HCT116 (cell line): ENCODE measurements at regions not wholly inside any gene's neighbourhood (a gene's known extent, or its start where the extent isn't known, plus 50 kb on each side); places are given as distances from the start of the nearest gene placed in this dataset.
A peak's percentile ranks its signal among the peaks of the same experiment; 100 is the strongest.
"Not testable (repeated sequence)": the region's sequence is repeated elsewhere in the genome, so short reads cannot be mapped to it uniquely, and the experiment has no call there.

Experiments
- ATAC-seq: fragments of 200-7000 bp; cut with Tn5 transposase; 2 replicates; pipeline ENCODE4 v1.9.1; 2020; ENCODE audit warnings: mild to moderate bottlenecking, moderate library complexity
- BruUV-seq: library from RNA; stranded (reverse); fragments of 400-500 nt; replicated peaks from 2 replicates; lab custom pipeline; 2021; lab: Mats Ljungman, UMichigan
- CTCF ChIA-PET: fragments of 300-600 bp; sonication (Branson Sonifier 250); formaldehyde crosslinking; loops from one replicate; lab custom pipeline; 2021; ENCODE audit warnings: antibody characterized with exemption; lab: Charles Lee
- POLR2A ChIA-PET: fragments of 300-600, 350-600 bp; sonication (Branson Sonifier 250); formaldehyde crosslinking; loops from one replicate; lab custom pipeline; 2021; ENCODE audit warnings: antibody characterized with exemption; lab: Charles Lee
- RAD21 ChIA-PET, 2 experiments: fragments of 300-600 bp; sonication (Branson Sonifier 250); formaldehyde crosslinking; loops; one replicate each; lab custom pipeline; 2023; ENCODE audit warnings: low total read pairs in 2 of 2; ENCODE audit not compliant: uncharacterized antibody in 2 of 2, unreplicated experiment in 2 of 2, low non-redundant PET in 1 of 2; lab: Charles Lee
- DNase-seq: peaks from one replicate; pipeline ENCODE4 v3.0.0-alpha.2; 2010; ENCODE audit warnings: low read depth, low spot score
- H2AFZ ChIP-seq: fragments of 200-600 bp; shearing (Covaris generic), sonication (generic); 2 replicates; pipeline ENCODE4 v1.6.1; 2017; ENCODE audit warnings: low read depth, mixed run types, mixed read lengths, antibody characterized with exemption, low read length; ENCODE audit not compliant: poor library complexity, severe bottlenecking
- H3K27ac ChIP-seq: 2 replicates; pipeline ENCODE4 v1.5.1; 2012; ENCODE audit warnings: low read depth, low read length
- H3K27me3 ChIP-seq: fragments of 200-600 bp; sonication (generic); 2 replicates; pipeline ENCODE4 v1.6.1; 2016; ENCODE audit warnings: mixed run types, low read length, mixed read lengths; ENCODE audit not compliant: insufficient read depth
- H3K36me3 ChIP-seq, 2 experiments: fragments of 200-500 bp in 1 of 2; fragments of 200-600 bp in 1 of 2; sonication (Bioruptor generic) in 1 of 2; sonication (generic) in 1 of 2; 2 replicates each; pipeline versions ENCODE4 v1.5.1 to v1.6.1; 2014 to 2016; ENCODE audit warnings: low read length in 2 of 2, inconsistent platforms in 1 of 2, mixed read lengths in 1 of 2, mixed run types in 1 of 2; ENCODE audit not compliant: insufficient read depth in 2 of 2, control insufficient read depth in 1 of 2
- H3K4me1 ChIP-seq, 2 experiments: fragments of 200-600 bp in 1 of 2; sonication (generic) in 1 of 2; 2 replicates each; pipeline versions ENCODE4 v1.5.1 to v1.6.1; 2012 to 2017; ENCODE audit warnings: low read length in 2 of 2, inconsistent platforms in 1 of 2, mild to moderate bottlenecking in 1 of 2, mixed read lengths in 1 of 2, mixed run types in 1 of 2, moderate library complexity in 1 of 2; ENCODE audit not compliant: insufficient read depth in 2 of 2, control insufficient read depth in 1 of 2
- H3K4me2 ChIP-seq: fragments of 200-600 bp; sonication (generic); 2 replicates; pipeline ENCODE4 v1.6.1; 2017; ENCODE audit warnings: mixed run types, low read length, mixed read lengths
- H3K4me3 ChIP-seq, 2 experiments: fragments of 200-600 bp in 1 of 2; sonication (generic) in 1 of 2; replicated peaks in 1 of 2; 2 replicates each; pipeline ENCODE4 v1.5.1; 2011 to 2016; ENCODE audit warnings: low read length in 2 of 2, control low read depth in 1 of 2, low read depth in 1 of 2, mild to moderate bottlenecking in 1 of 2, mixed read lengths in 1 of 2, mixed run types in 1 of 2
- H3K79me2 ChIP-seq: fragments of 200-600 bp; sonication (generic); 2 replicates; pipeline ENCODE4 v1.6.1; 2017; ENCODE audit warnings: mild to moderate bottlenecking, mixed run types, low read length, moderate library complexity, mixed read lengths; ENCODE audit not compliant: insufficient read depth
- H3K9ac ChIP-seq: fragments of 200-600 bp; sonication (generic); 2 replicates; pipeline ENCODE4 v1.6.1; 2016; ENCODE audit warnings: low read length, mixed read lengths
- H3K9me2 ChIP-seq: fragments of 200-600 bp; sonication (generic), shearing (Covaris generic); 2 replicates; pipeline ENCODE4 v1.6.1; 2017; ENCODE audit warnings: mixed run types, mild to moderate bottlenecking, moderate library complexity; ENCODE audit not compliant: insufficient read depth
- H3K9me3 ChIP-seq, 2 experiments: fragments of 200-500 bp in 1 of 2; fragments of 200-600 bp in 1 of 2; sonication (Bioruptor generic) in 1 of 2; sonication (generic) in 1 of 2; 2 replicates each; pipeline ENCODE4 v1.6.1; 2014 to 2017; ENCODE audit warnings: low read length in 2 of 2, mixed read lengths in 2 of 2, inconsistent platforms in 1 of 2, low read depth in 1 of 2, mild to moderate bottlenecking in 1 of 2, mixed run types in 1 of 2, moderate library complexity in 1 of 2; ENCODE audit not compliant: control insufficient read depth in 1 of 2, insufficient read depth in 1 of 2
- H4K20me1 ChIP-seq: fragments of 200-600 bp; sonication (generic), shearing (Covaris generic); 2 replicates; pipeline ENCODE4 v1.6.1; 2017; ENCODE audit warnings: mixed run types, mild to moderate bottlenecking, moderate library complexity; ENCODE audit not compliant: insufficient read depth
- EZH2 ChIP-seq: fragments of 200-600 bp; sonication (generic); IDR thresholded peaks from 2 replicates; pipeline ENCODE4 v1.6.1; 2017; ENCODE audit warnings: antibody characterized with exemption, mixed run types
- JUND ChIP-seq: IDR thresholded peaks from 2 replicates; pipeline ENCODE4 v1.6.1; 2012
- POLR2AphosphoS5 ChIP-seq: IDR thresholded peaks from 2 replicates; pipeline ENCODE4 v1.6.1; 2011; ENCODE audit warnings: mild to moderate bottlenecking, low read depth, low read length, moderate library complexity
- RAD21 ChIP-seq: IDR thresholded peaks from 2 replicates; pipeline ENCODE4 v1.6.1; 2012; ENCODE audit warnings: low read depth, mild to moderate bottlenecking
- SIN3A ChIP-seq: IDR thresholded peaks from 2 replicates; pipeline ENCODE4 v1.6.1; 2012; ENCODE audit warnings: low read depth
- ZFX ChIP-seq: fragments of 450-650 bp; IDR thresholded peaks from 2 replicates; pipeline ENCODE4 v1.6.1; 2017
- intact Hi-C: fragments of 100-400 bp; cut with micrococcal nuclease; formaldehyde crosslinking; loops from 2 replicates; pipeline ENCODE4 v1.10.0; 2022
- TF ChIP-seq, protein P1 (sequence below), 3 experiments: fragments of 200-600 bp in 1 of 3; sonication (generic) in 1 of 3; IDR thresholded peaks in 2 of 3; conservative IDR thresholded peaks in 1 of 3; 2 replicates each; pipeline ENCODE4 v1.5.1; 2012 to 2017; ENCODE audit warnings: low read depth in 2 of 3, low read length in 2 of 3, antibody characterized with exemption in 1 of 3, borderline replicate concordance in 1 of 3, control low read depth in 1 of 3, mild to moderate bottlenecking in 1 of 3, mixed read lengths in 1 of 3, mixed run types in 1 of 3, moderate library complexity in 1 of 3; ENCODE audit not compliant: insufficient read depth in 1 of 3
- TF ChIP-seq, protein P2 (sequence below): IDR thresholded peaks from 2 replicates; pipeline ENCODE4 v1.6.1; 2012
- TF ChIP-seq, protein P3 (sequence below): IDR thresholded peaks from 2 replicates; pipeline ENCODE4 v1.6.1; 2011; ENCODE audit warnings: mild to moderate bottlenecking, low read length, moderate library complexity; ENCODE audit not compliant: insufficient replicate concordance; ENCODE audit errors: extremely low read depth
- TF ChIP-seq, protein P4 (sequence below): IDR thresholded peaks from 2 replicates; pipeline ENCODE4 v1.6.1; 2012

DNA sequence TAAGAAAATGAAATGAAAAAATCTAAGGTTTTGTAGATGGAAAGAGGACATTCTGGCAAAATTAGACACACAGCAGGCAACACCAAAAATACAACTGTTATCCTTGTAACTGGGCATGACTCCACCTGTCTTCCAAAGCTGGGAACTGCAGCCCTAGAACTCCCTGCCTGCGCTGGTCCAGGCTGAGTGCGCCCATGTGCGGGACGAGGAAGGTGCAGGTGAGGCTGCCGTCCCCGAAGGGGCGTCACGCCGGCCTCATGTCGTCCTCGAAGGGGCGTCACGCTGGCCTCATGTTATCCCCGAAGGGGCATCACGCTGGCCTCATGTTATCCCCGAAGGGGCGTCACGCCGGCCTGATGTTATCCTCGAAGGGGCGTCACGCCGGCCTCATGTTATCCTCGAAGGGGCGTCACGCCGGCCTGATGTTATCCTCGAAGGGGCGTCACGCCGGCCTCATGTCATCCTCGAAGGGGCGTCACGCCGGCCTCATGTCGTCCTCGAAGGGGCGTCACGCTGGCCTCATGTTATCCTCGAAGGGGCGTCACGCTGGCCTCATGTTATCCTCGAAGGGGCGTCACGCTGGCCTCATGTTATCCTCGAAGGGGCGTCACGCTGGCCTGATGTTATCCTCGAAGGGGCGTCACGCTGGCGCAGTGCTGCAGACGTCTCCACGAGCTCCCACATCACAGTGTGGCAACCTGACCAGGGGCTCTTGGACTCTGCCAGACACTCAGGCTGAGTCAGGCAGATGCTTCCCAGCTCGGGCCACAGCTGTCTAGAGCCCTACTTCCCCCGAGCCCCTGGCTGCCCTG, 100.3 kb upstream of the SALL3 start:
- H3K9me2 ChIP-seq, H3K9ac ChIP-seq, H3K9me3 ChIP-seq, H4K20me1 ChIP-seq, H2AFZ ChIP-seq, H3K79me2 ChIP-seq, H3K4me1 ChIP-seq, H3K27ac ChIP-seq, BruUV-seq, POLR2A ChIA-PET, H3K4me3 ChIP-seq, H3K4me2 ChIP-seq, H3K36me3 ChIP-seq: not testable (repeated sequence)
- peak; percentile 8 for DNase-seq
- intact Hi-C loops, result loop anchor here (5.0 to 10.0 kb wide), 2 partner anchors 368 to 766 kb away; no protein-coding TSS in a partner anchor
- TF ChIP-seq, protein P1, sequence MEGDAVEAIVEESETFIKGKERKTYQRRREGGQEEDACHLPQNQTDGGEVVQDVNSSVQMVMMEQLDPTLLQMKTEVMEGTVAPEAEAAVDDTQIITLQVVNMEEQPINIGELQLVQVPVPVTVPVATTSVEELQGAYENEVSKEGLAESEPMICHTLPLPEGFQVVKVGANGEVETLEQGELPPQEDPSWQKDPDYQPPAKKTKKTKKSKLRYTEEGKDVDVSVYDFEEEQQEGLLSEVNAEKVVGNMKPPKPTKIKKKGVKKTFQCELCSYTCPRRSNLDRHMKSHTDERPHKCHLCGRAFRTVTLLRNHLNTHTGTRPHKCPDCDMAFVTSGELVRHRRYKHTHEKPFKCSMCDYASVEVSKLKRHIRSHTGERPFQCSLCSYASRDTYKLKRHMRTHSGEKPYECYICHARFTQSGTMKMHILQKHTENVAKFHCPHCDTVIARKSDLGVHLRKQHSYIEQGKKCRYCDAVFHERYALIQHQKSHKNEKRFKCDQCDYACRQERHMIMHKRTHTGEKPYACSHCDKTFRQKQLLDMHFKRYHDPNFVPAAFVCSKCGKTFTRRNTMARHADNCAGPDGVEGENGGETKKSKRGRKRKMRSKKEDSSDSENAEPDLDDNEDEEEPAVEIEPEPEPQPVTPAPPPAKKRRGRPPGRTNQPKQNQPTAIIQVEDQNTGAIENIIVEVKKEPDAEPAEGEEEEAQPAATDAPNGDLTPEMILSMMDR (IDR thresholded peaks at IDR 0.05 in 2 of 3, conservative IDR thresholded peaks at IDR 0.05 in 1 of 3; ENCODE audit: borderline replicate concordance in 1 of 3, insufficient read depth in 1 of 3, low read depth in 2 of 3, low read length in 2 of 3), result peak in 2 of 3 experiments; percentile 60 to 86; a peak in 4 of 6 replicates
- TF ChIP-seq RAD21, result peak; percentile 20; the same call in 1 of the 2 replicates
- TF ChIP-seq, all 23 proteins: peak for 2; not testable (repeated sequence) for 21
- RAD21 ChIA-PET, H3K27me3 ChIP-seq: not testable (repeated sequence)
- ATAC-seq, result peak; percentile 84
- CTCF ChIA-PET, result interaction anchor here (1.5 kb wide), 1 partner anchor 9 kb away, joined by 4 read pairs; no protein-coding TSS in a partner anchor

DNA sequence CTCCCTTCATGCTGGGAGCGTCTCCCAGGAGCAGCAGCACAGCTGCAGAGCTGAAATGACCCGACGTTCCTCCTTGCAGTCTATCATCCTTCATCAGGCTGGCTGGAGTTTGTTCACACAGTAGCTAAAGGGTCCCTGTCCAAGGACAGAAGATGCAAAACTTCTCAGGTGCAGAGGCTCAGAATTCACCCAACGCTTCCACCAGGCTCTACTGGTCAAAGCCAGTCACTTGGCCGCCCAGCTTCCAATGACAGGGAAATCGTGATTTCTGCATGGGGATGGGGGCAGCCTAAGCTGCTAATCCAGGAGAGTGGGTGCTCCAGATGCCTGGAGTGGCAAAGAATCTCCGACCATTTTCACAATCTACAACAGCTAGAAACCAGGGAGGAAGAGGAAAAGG, 97.0 kb upstream of the SALL3 start:
- DNase-seq, result no peak
- CTCF ChIA-PET, result no interaction called here
- POLR2A ChIA-PET, result no interaction called here
- Histone ChIP-seq H3K9me3 (no peaks in the 10 kb centered on the region), H3K27me3 (0 out of 2 replicates have a peak, but pooled peaks cover 1% of the 10 kb centered on the region), H3K9ac (no peak overlapping the region), H2AFZ (no peak overlapping the region), H3K4me3 (no peak overlapping the region), H3K36me3 (no peaks in the 10 kb centered on the region), H3K27ac (no peak overlapping the region), H3K79me2 (no peaks in the 10 kb centered on the region), H4K20me1 (no peaks in the 10 kb centered on the region), H3K4me2 (no peak overlapping the region), H3K9me2 (no peaks in the 10 kb centered on the region), H3K4me1 (no peaks in the 10 kb centered on the region)
- no TSS peak for BruUV-seq
- no peak for ATAC-seq
- intact Hi-C loops, result no loop called here
- RAD21 ChIA-PET, result no interaction called here
- TF ChIP-seq RAD21, result no peak
- no peak for TF ChIP-seq EZH2
- TF ChIP-seq ZFX, result no peak
- TF ChIP-seq, protein P2, sequence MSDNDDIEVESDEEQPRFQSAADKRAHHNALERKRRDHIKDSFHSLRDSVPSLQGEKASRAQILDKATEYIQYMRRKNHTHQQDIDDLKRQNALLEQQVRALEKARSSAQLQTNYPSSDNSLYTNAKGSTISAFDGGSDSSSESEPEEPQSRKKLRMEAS, result no peak
- TF ChIP-seq, protein P3, sequence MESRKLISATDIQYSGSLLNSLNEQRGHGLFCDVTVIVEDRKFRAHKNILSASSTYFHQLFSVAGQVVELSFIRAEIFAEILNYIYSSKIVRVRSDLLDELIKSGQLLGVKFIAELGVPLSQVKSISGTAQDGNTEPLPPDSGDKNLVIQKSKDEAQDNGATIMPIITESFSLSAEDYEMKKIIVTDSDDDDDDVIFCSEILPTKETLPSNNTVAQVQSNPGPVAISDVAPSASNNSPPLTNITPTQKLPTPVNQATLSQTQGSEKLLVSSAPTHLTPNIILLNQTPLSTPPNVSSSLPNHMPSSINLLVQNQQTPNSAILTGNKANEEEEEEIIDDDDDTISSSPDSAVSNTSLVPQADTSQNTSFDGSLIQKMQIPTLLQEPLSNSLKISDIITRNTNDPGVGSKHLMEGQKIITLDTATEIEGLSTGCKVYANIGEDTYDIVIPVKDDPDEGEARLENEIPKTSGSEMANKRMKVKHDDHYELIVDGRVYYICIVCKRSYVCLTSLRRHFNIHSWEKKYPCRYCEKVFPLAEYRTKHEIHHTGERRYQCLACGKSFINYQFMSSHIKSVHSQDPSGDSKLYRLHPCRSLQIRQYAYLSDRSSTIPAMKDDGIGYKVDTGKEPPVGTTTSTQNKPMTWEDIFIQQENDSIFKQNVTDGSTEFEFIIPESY, result no peak
- TF ChIP-seq, protein P1 (IDR thresholded peaks at IDR 0.05 in 2 of 3, conservative IDR thresholded peaks at IDR 0.05 in 1 of 3; ENCODE audit: borderline replicate concordance in 1 of 3, insufficient read depth in 1 of 3, low read depth in 2 of 3, low read length in 2 of 3), result no peak
- TF ChIP-seq SIN3A, result no peak
- TF ChIP-seq, protein P4, sequence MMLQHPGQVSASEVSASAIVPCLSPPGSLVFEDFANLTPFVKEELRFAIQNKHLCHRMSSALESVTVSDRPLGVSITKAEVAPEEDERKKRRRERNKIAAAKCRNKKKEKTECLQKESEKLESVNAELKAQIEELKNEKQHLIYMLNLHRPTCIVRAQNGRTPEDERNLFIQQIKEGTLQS, result no peak
- TF ChIP-seq JUND, result no peak
- no peak for TF ChIP-seq POLR2AphosphoS5
